DOHH2 (cell line): ENCODE measurements at regions not wholly inside any gene's neighbourhood (a gene's known extent, or its start where the extent isn't known, plus 50 kb on each side); places are given as distances from the start of the nearest gene placed in this dataset.

Experiments used
- EZH2phosphoT487 ChIP-seq: fragments of 200-600 bp; sonication (generic); IDR thresholded peaks from 2 replicates; pipeline ENCODE4 v1.6.1; 2017; ENCODE audit warnings: borderline replicate concordance, mild to moderate bottlenecking, antibody characterized with exemption, low read length, moderate library complexity, mixed read lengths
- TF ChIP-seq, protein P1 (sequence below): fragments of 200-600 bp; sonication (generic); IDR thresholded peaks from one replicate; pipeline ENCODE4 v1.5.1; 2014; ENCODE audit warnings: antibody characterized with exemption, mild to moderate bottlenecking, low read depth, low read length; ENCODE audit not compliant: poor library complexity, severe bottlenecking

DNA sequence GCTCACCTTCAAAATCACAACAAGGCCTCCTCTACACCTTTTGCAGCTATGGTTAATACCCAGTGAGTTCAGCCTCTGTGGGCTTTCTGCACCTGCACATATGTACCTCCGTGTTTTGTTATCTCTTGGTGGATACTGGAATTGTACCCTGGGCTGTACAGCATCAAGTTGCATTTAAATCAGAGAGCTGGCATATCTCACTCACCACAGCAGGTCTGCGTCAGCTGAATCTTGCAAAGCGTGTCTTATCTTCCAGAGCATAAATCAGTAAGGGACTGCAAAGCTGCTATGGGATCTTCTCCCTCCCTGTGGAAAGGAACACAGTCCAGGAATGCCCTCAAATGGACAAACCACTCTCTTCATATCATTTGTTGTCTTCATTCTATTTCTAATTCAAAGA lies 1048.7 kb downstream of the UQCRFS1 start:
- TF ChIP-seq, protein P1, sequence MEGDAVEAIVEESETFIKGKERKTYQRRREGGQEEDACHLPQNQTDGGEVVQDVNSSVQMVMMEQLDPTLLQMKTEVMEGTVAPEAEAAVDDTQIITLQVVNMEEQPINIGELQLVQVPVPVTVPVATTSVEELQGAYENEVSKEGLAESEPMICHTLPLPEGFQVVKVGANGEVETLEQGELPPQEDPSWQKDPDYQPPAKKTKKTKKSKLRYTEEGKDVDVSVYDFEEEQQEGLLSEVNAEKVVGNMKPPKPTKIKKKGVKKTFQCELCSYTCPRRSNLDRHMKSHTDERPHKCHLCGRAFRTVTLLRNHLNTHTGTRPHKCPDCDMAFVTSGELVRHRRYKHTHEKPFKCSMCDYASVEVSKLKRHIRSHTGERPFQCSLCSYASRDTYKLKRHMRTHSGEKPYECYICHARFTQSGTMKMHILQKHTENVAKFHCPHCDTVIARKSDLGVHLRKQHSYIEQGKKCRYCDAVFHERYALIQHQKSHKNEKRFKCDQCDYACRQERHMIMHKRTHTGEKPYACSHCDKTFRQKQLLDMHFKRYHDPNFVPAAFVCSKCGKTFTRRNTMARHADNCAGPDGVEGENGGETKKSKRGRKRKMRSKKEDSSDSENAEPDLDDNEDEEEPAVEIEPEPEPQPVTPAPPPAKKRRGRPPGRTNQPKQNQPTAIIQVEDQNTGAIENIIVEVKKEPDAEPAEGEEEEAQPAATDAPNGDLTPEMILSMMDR: no peak
- no peak for TF ChIP-seq EZH2phosphoT487
